A204.1 (cell line): ENCODE measurements at regions not wholly inside any gene's neighbourhood (a gene's known extent, or its start where the extent isn't known, plus 50 kb on each side); places are given as distances from the start of the nearest gene placed in this dataset.

Experiments used
- FAIRE-seq: peaks from 2 replicates; lab custom pipeline; 2012; peaks lifted over from hg19 to GRCh38; lab: Jason Lieb, UNC

- FAIRE-seq, result no peak
Measured at GRCh38 chr9:108333530-108333983, 522.2 kb downstream of the ACTL7B start.

DNA sequence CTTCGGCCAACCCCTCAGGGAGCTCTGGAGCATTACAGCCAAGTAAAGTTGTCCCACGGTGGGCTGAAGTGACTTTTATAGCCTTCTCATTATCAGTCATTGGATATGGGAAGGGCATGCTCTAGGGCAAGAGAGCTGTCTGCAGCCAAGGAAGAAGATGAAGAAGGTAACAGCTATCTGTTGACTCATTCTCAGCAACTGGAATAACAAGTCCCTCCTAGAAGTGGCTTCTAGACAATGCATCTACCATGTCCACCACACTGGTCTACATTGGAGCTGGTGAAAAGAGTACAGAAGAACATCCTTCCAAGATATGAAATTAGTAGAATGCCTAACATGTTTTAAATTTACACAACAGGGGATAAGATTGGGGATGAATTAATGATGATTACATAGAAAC is 524.2 kb downstream of the ACTL7B start:
- FAIRE-seq, result no peak

- FAIRE-seq, result no peak
Measured at GRCh38 chr9:108325406-108325805, 530.4 kb downstream of the ACTL7B start.

GRCh38 chr9:108323615-108324014 is 532.2 kb downstream of the ACTL7B start:
- no peak for FAIRE-seq

- no peak for FAIRE-seq
Measured at GRCh38 chr9:108322326-108323098, 533.3 kb downstream of the ACTL7B start.

DNA sequence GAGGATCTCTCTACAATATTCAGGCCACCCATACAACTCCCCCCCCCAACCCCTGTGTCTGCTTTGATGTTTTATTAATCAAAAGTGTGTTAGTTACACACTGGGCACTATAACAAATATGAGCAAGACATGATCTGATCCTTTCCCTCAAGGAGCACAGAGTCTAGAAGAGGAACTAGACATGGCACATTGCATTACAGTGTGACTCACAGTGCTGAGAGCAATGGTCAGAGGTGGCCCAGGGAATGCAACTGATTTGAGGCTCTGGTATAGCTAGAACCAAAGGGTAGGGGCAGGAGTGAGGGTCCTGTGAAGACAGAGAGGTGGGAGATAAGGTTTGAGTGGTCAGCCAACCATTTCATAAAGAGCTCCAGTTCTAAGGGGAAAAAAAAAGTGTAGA is 539.2 kb downstream of the ACTL7B start:
- FAIRE-seq, result no peak

- FAIRE-seq, result no peak
Measured at GRCh38 chr9:108316066-108316465, 539.7 kb downstream of the ACTL7B start.

- no peak for FAIRE-seq
Measured at GRCh38 chr9:108311745-108312144, 544.0 kb downstream of the ACTL7B start.

DNA sequence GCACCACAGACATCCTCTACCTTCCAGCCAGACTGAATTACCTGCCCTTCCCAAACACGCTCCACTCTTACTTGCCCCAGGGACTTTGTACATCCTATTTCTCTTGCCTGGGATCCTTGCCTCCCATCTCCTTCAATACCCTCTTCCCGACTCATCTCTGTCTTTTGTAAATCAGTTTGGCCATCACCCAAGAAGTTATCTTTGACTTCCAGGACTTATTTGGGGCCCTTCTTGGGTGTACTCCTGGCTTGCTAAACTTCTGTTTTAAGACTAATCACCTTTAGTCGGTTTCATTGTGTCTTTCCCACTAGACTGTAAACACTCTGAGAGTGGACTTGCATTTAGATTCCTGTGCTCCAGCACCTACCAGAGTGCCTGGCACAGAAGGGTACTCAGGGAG is 545.6 kb downstream of the ACTL7B start:
- FAIRE-seq, result no peak

GRCh38 chr9:108300306-108301287 is 555.2 kb downstream of the ACTL7B start:
- FAIRE-seq, result no peak

DNA sequence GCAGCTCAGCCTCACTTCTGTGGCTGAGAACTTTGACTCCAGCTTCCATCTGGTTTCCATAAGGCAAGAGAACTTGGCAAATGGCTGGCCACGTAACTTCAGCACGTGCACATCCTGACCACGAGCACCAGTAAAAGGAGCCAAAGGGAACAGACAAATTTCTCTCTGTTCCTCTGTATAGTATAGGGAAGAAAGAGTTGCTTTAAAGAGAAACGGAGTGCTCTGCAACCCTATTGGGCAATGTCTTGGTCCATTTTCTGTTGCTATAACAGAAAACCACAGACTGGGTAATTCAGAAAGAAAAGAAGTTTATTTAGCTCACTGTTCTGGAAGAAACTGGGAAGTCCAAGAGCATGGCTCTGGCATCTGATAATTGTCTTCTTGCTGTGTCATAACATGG is 558.7 kb downstream of the ACTL7B start:
- FAIRE-seq, result no peak

DNA sequence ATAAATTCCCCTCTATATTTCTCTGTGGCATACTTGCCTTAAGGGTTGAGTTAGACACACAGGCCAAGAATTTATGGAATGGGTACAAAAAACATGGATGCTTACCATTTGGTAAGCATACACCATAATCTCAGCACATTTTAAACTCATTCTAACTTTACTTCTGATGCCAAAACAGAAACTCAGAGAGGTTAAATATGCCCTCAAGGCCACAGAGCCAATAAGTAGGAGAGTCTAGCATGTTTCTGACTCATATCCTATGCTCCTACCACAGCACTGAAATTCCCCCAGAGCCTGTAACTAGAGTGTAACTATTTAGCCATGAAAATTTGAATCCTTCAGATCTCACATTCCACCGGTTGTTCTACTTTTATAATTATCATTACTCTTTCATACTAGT is 559.7 kb downstream of the ACTL7B start:
- no peak for FAIRE-seq

GRCh38 chr9:108291586-108291932 is 564.2 kb downstream of the ACTL7B start:
- no peak for FAIRE-seq

- FAIRE-seq, result no peak
Measured at GRCh38 chr9:108290839-108291585, 564.8 kb downstream of the ACTL7B start.

- FAIRE-seq, result no peak
Measured at GRCh38 chr9:108286638-108287206, 569.1 kb downstream of the ACTL7B start.

DNA sequence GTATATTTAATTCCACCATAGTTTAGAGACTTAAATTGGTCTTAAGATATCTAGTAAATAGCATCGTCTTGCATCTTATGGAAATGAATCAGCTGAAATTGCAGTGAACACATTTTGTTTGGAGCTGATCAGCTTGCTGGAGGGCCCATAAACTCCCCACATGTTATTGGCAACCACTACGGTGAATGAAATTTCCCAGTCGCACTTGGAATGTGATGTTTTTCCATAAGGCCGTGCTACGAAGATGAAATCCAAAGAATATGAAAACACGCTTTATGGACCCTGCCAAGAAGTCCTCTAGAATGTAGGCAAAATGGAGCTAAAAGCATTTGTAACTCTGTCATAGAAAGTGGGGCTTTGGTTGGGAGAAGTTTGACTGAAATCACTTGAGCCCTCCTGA is 572.1 kb downstream of the ACTL7B start:
- no peak for FAIRE-seq

DNA sequence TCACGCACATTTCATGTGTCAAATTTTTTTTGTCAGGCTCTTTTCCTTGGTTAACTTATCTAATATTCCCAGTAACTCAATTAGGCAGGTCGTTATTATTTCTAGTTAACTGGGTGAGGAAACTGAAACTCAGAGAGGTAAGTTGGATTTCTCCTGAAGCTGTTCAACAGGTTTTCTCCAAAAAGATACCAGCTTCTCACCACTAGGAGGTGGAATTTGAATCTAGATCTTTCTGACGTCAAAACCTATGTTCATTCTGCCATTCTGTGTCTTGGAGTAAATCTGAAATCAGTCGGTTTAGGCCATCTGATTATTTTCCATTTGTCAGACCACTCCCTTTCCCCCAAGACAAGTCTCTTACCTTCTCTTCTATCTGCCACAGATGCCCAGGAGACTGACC is 572.9 kb downstream of the ACTL7B start:
- FAIRE-seq, result no peak

GRCh38 chr9:108281696-108282095 is 574.1 kb downstream of the ACTL7B start:
- FAIRE-seq, result no peak

- FAIRE-seq, result no peak
Measured at GRCh38 chr9:108278341-108278740, 577.4 kb downstream of the ACTL7B start.

- no peak for FAIRE-seq
Measured at GRCh38 chr9:108277216-108277615, 578.6 kb downstream of the ACTL7B start.

DNA sequence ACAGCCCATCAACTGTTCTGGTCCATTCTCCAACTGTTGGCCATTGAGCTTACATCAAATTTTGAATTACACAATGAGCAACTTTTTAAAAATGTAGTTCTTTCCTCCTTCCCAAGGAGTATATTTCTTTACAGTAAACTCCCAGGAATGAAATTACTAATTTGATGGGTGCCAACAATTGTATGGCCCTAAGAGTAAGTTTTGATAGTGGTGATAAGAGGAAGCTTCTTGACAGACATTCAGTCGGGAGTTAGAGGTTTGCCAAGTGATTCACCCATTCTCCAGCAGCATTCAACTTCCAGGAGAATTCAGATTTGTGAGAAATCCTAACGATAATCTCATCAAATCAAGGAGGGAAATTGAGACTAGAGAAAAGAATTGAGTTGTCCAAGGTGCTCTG is 579.9 kb downstream of the ACTL7B start:
- no peak for FAIRE-seq

GRCh38 chr9:108274971-108275370 is 580.8 kb downstream of the ACTL7B start:
- FAIRE-seq, result no peak
